GM21619 (cell line): ENCODE measurements at regions not wholly inside any gene's neighbourhood (a gene's known extent, or its start where the extent isn't known, plus 50 kb on each side); places are given as distances from the start of the nearest gene placed in this dataset.
"Not testable (repeated sequence)": the region's sequence is repeated elsewhere in the genome, so short reads cannot be mapped to it uniquely, and the experiment has no call there.

Source experiments
- ATAC-seq: cut with Tn5 transposase; IDR thresholded peaks from one replicate; pipeline ENCODE4 v1.9.1; 2021; ENCODE audit not compliant: unreplicated experiment

DNA sequence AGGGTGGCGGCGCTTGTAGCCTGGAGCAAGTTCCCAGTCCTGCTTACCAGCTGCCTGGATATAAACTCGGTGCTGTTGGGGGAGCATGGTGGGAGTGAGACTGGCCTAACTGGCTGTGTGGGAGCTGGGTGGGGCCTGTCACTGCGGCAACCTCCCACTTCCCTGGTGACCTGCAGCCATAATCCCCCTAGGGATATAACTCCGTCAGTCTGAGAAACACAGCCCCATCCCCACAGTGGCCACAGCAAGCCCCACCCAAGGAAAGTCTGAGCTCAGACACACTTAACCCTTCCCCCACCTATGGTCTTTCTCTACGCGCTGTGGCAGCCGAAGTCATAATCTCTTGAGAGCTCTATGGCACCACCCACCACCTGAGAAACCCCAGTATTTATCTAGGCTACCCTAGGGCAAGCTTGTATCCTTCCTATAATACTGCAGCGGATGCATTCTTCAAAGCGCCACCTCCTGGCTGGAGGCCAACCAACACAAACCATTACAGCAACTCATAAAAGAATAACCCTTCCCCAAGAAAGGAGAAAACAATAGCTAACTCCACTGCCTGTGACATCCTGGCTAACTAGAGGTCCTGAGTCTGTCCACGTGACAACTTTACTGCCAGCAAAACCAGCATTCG, 57.4 kb downstream of the ZNF648 start:
- no peak for ATAC-seq

DNA sequence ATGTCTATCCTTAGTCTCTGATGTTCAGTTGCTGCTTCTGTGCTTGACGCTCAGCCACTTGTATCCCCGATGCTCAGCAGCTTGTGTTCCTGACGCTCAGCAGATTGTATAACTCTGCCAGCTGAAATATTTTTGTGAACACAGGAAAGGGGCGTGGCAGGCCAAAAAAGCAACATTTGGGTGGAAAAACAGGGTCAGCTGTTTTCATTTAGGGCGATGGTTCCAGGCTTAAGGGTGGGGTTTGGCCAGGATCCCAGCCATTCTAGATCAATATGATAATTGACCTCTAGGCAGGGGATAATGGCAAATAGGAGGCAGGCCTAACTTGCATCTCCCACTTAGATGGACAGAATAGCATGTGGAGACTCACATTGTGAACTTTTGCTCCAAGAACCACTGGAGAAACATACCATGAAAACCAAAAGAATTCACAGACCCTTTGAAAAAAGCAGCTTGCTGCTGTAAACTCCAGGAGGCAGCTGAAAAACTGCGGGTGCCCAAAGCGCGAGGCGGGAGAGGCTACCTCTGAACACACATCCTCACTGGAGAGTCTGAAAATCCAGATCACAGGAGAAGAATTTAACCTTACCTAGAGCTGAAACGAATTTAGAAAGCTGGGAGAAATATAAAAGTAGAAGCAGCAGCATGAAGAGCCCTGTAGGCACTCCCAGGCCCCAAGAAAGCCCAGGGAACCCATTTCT, 58.3 kb downstream of the ZNF648 start:
- ATAC-seq = no peak

DNA sequence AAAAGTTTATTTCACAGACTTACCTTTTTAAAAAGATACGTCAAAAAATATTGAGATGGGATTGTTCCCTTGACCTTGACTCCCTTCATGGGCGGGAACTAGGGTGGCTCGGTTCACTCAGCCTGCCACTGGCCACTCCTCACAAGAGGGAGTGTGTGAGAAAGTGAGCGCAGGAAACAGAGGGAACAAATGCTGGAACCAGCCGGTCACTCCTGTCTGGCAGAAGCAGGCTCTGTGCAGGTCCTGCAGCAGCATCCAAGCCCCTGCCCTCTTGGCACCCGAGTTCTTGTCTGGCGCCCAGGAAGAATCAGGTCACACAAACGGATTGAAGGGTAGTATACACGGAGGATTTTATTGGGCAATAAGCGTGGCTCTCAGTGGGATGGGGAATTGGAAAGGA, 58.9 kb downstream of the ZNF648 start:
- no peak for ATAC-seq

DNA sequence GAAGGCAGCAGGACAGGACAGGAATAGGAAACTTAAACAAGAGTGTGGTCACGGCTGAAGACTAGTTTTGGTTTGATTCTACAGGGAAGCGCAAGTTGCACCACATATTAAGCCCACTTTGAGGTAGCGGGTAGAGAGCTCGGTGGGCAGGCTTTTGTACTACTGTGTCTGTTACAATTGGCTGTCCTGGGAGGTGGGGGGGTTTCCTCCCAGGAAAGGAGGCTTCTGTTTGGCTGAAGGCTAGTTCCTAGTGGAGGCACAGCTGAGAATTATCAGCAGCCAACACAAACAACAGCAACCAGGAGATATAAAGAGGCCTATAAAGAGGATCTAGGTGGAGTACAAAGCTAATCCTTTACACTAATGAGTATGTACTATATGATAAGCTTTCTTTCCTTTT, 62.7 kb downstream of the ZNF648 start:
- ATAC-seq = no peak

DNA sequence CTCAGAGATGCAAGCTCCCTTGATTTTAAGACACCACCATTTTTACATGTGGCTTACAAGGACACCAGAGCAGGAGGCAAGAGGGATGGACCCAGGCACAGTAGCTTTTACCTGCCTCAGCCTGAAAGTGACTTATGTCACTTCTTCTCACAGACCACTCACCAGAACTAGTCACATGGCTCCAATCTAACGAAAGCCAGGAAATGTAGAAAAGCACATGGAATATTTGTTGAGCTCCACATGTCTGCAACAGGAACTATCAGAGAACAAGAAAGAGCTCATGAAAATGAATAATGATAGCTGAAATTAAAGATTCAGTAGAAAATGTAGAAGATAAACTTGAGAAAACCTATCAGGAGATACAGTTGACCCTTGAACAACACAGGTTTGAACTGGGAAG, 69.4 kb downstream of the ZNF648 start:
- ATAC-seq = no peak

DNA sequence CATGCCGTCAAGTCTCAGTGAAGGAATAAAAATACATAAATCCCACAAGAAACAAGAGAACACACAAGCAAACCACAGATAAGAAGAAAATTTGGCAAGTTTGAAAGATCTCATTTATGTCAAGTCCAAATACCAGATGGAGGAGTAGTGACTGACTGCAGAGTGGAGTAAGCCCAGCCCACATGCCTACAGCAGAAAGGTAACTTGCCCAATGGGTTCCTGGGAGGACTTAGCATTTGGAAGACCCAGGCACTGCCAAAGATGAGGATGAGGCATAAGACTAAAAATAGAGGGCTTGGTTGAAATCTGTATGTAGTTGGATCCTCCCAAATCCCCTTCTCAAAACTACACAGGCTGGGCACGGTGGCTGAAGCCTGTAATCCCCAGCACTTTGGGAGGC, 70.8 kb downstream of the ZNF648 start:
- no peak for ATAC-seq

DNA sequence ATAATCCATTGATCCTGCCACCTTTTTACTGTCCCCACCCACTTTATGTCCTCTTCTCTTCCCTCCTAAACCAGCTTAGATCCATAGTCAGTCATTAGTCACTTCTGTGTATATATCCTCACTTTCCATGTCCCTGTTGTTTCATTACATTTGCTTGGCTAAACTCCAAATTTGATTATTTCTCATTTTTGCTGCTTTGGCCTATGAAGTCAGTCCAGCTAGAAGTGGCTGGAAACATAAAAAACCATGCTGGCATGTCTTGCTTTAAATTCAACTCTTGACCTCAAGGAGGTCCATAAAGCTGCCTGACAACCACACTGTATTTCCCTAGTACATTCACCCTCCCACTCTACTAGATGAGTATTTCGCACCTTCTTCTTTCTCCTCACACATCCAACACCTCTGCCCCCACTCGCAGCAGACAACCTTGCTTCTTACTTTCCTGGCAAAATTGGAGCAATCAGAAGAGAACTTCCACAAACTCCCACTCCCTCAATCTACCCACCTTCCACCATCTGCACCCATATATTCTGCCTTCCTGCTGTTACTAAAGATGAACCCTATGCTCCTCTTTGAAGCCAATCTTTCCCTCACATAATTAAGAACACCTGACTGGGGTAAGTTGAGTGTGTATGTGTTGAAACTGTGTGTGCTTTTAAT, 72.1 kb downstream of the ZNF648 start:
- ATAC-seq = no peak

DNA sequence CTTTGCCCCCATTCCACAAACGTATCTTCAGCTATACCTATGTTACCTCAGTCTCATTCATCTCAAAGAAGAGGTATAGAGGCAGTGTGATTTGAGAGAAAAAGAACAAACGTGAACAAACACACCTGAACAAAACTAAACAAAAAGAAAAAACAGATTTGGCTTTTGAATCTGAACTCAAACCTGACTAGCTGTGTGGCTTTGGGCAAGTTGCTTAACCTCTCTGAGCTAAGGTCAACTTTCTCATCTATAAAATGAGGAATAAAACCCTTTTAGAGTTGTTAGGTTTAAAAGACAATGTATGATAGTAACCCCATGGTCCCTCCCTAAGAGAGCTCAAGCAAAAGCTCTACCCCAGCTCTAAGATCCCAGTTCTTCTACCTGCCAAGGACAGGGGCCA, 73.5 kb downstream of the ZNF648 start:
- no peak for ATAC-seq

DNA sequence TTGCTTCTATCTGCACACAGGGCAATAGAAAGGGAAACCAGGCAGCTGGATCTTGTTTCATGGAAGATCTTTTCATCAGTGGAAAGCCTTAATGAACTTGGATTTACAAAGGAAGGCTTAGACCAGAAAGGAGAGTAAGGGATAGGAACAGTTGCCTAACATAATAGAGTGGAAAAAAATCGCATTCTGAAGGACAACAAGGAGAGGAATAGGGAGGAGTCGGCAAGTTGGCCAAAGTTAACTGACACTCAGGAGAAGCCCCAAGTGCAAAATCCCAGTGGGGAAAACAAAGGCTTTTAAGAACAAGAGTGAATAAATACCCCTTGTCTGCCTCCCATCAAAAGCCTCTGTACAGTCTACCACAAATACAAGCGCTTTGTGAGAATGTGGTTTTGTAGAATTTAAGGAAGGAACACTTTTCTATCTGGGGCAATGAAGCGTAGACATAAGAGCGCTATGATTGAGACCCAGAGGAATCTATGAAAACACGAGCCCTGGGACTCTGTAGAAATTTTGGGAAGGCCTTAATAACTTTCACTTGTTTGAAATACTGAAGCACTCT, 74.1 kb downstream of the ZNF648 start:
- ATAC-seq = no peak

DNA sequence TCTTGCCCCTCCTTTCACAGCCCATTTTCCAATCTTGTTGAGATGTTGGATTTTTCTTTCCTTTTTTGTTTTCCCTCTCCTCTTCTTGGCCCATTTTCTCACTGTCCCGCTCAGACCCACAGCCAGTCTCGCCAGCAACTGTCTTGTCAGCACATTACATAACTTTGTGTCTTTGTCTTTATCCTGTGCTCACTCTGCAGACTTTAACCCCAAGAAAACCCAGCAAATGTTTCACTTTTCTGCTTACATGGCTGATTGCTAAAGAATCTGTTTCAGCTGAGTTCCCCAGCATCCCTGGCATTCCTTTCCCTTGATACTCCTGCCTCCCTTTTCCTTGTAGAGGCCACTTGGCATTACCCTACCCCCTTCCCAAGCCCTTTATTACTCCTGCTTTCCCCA, 74.6 kb downstream of the ZNF648 start:
- ATAC-seq = no peak

DNA sequence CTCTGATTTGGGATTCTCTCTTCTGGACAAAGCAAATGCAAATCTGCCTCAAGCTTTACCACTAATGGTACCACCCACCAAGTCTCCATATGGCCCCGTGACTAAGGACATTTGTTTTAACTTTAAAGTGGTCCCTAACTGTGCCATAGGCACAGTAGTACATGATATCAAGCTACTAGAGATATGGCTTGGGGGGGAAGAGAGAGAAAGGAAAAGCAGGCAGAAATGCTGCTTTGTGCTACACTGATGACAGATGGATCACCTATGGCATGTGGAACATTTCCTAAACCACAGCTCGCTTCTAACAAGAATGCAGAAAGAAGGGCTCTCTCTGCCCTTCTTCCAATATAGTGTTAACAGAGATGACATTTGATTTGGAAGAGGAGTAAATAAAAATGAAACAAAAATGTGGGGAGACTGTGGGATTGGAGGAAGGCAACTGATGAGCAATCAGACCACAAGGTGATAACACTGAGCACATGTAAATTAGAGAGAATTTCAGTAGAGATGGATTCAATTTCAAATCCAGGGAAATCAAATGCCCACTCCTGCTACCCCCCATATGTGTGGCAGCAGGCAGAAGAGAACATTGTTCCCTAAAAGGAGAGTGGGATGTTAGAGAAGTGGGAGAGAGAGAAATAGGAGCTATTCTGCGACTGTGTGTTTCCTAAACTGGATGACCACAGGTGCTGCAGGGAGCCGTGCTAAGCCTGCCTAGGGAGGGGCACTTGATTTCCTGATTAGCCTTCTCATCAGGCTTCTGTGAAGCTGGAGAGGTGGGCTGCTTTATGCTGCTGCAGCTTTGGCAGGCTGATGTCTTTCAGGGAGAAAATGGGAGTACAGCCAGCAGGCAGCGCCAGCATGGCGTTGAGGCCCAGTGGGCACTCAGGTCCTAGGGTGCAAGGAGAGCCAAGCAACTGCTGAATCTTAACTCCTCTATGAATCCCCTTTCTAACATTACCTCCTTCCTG, 75.3 kb downstream of the ZNF648 start:
- ATAC-seq = no peak

DNA sequence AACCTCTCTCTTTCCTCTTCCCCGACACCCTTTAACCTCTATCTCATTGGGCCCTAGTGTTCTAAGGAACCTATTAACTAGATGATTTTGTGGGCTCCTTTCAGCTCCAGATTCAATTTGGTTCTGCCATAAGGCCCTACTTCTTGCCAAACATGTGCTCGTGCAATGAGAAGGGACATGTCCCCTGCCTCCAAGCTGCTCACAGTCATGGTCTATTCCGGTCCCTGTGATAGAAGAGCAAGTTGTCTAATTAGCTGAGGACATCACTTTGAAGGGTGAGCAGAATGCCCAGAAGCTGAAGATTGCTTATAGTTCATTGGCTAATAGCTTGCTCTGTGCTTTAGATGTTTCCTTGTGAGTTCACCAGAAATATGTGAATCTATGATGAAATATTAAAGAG, 76.2 kb downstream of the ZNF648 start:
- no peak for ATAC-seq

DNA sequence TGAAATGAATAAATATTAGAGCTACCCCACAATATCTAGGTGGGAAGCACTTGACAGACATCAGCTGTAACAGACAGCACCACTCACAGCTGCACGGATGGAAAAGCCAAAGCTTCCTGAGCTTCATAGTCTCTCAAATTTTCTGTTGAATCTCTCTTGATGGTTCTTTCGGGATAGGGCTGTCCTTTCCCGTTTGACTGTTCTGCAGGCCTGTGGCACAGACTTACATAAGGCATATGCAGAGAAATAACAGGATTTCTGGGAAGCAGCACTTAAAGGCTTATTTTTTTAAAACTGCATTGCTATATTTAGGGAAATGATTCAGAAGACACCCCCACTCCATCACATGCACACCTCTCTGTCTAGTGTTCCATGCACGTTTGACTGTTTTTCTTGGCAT, 77.5 kb downstream of the ZNF648 start:
- no peak for ATAC-seq

DNA sequence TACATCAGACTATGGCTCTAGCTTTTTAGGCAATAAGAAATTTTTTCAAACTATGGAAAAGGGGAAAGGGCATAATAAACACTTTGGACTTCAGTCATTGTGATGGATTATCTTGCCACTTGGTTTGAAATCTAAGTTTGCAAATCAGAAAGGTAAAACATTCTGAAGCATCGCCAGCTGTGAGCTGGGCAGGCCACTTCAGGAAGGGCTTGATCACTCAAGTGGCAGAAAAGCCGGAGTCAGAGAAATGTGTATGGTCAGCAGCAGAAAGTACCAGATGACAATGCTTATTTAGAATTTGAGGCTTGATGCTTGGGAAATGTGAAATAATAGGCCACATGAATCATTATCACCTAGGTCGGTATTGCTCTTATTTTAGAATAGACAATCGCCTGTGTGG, 79.7 kb downstream of the ZNF648 start:
- no peak for ATAC-seq

DNA sequence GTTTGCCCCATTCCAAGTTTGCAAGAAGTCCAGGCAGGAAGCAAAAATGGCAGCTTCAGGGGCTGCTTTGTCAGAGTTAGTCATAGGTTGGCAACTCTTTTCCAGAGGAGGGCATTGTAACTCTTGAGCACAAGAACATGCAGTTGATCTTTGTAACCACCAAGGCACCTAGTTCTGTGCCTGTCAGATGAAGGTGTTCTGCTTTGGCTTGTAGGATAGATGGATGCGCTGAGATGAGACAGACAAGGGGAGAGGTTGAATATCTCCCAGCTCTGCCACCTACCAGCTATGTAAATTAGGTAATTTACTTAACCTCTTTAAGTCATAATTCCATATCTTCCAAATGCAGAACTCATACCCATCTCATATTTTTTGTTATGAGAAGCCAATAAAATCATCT, 89.3 kb downstream of the ZNF648 start:
- no peak for ATAC-seq

DNA sequence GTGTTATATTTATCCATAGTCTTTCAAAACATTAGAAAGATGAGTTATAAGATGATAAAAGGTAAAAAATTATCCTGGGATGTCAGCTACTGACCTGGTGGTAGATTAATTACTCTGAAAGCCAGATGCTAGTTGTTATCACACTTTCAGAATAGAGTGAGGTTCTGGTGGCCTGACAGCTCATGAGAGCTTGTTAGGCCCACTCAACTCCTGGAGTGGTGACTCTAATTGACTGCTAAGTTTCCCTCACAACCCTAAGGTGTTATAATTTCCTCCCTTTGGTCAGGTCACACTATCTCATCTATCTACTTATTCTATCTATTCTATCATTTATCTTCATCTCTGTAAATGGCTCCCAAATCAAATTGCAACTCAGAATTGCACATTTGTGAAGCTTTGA, 90.1 kb downstream of the ZNF648 start:
- ATAC-seq = no peak

DNA sequence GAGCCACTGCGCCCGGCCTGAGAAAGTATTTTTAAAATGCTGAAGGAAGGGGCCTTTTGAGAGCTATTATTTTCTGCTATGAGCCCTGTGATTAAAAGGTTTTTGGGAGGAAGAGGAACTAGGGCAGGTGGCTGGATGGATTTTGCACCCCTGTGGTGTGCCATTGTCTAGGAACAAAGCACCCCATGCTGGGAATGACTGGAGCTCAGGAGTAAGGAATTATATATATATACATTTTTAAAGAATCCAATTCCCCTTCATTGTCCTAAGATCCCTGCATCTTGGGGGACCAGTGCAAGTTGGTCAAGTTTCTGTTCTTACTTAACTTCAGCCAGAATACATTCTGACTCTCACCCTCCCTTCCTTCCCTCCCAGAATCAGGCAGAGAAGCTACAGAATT, 91.6 kb downstream of the ZNF648 start:
- ATAC-seq = no peak

DNA sequence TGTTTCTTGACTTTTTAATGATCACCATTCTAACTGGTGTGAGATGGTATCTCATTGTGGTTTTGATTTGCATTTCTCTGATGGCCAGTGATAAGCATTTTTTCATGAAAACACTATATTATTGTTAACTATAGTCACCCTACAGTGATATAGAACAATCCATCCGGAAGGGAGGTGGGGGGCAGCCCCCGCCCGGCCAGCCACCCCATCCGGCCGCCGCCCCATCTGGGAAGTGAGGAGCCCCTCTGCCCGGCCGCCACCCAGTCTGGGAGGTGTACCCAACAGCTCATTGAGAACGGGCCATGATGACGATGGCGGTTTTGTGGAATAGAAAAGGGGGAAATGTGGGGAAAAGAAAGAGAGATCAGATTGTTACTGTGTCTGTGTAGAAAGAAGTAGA, 106.8 kb downstream of the ZNF648 start:
- not testable (repeated sequence) for ATAC-seq

DNA sequence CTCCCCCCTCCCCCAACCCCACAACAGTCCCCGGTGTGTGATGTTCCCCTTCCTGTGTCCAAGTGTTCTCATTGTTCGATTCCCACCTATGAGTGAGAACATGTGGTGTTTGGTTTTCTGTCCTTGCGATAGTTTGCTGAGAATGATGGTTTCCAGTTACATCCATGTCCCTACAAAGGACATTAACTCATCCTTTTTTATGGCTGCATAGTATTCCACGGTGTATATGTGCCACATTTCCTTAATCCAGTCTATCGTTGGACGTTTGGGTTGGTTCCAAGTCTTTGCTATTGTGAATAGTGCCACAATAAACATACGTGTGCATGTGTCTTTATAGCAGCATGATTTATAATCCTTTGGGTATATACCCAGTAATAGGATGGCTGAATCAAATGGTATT, 107.3 kb downstream of the ZNF648 start:
- not testable (repeated sequence) for ATAC-seq

DNA sequence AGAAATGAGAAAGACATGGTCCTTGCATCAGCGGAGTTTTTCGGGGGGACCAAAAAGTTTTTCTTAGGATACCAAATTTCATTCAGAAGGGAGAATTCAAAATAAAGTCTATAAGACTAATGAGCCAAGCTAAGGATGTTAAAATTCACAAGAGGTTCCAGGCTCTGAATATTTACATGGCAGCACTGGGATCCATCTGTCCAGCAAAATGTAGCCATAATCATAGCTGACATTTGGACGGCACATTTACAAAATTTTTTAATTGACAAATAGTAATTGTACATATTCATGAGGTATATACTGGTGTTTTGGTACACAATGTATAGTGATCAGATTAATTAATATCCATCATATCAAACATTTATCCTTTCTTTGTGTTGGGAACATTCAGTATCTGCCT, 107.9 kb downstream of the ZNF648 start:
- no peak for ATAC-seq

DNA sequence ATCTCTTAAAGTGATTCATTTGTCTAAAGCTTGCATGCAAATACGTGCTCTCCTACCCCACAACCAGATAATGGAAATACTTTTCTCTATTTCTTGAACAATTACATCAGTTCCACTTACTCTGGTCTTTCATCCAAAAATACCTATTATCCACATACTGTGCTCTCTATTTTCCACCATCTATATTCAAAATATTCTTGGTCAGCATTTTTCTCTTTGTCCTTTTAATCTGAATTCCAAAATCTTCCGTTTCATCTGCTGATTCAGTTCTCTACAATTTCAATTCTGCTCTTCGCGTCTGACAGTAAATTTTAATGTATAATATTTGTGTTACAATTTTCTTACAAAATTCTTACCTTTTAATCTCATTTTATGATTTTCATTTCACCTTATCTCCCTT, 110.3 kb downstream of the ZNF648 start:
- no peak for ATAC-seq
